Natural killer cell (primary cell): ENCODE measurements at regions not wholly inside any gene's neighbourhood (a gene's known extent, or its start where the extent isn't known, plus 50 kb on each side); places are given as distances from the start of the nearest gene placed in this dataset.

Experiments used
- ATAC-seq, 3 donors: fragments of 150-1000 bp in 2 of 3; fragments of 200-7000 bp in 1 of 3; cut with Tn5 transposase; 1 replicate in 1 of 3; 2 replicates in 2 of 3; pipeline ENCODE4 v1.10.0; 2021; ENCODE audit warnings: mild to moderate bottlenecking in 2 of 3, moderate library complexity in 2 of 3
- DNase-seq, 2 donors: peaks; one replicate each; pipeline versions ENCODE4 v3.0.0 to v3.0.0-alpha.2; 2013 to 2021; ENCODE audit warnings: mixed read lengths in 1 of 2
- H3K27ac ChIP-seq: one replicate; pipeline ENCODE4 v1.5.1; 2013; ENCODE audit warnings: mild to moderate bottlenecking, low read length
- H3K27me3 ChIP-seq: one replicate; pipeline ENCODE4 v1.6.1; 2013; ENCODE audit warnings: low read length; ENCODE audit not compliant: control insufficient read depth, insufficient read depth
- H3K36me3 ChIP-seq: one replicate; pipeline ENCODE4 v1.6.1; 2013; ENCODE audit warnings: low read length; ENCODE audit not compliant: control insufficient read depth, insufficient read depth
- H3K4me1 ChIP-seq: one replicate; pipeline ENCODE4 v1.6.1; 2013; ENCODE audit warnings: low read length; ENCODE audit not compliant: control insufficient read depth, insufficient read depth
- H3K4me3 ChIP-seq: one replicate; pipeline ENCODE4 v1.5.1; 2013; ENCODE audit warnings: low read length
- H3K9me3 ChIP-seq: one replicate; pipeline ENCODE4 v1.6.1; 2013; ENCODE audit warnings: low read length; ENCODE audit not compliant: control insufficient read depth, insufficient read depth
- H3K27ac Mint-ChIP-seq, 2 donors: one replicate each; pipeline ENCODE4 v1.8.0; 2022; ENCODE audit warnings: mild to moderate bottlenecking in 2 of 2, mixed read lengths in 2 of 2, moderate library complexity in 1 of 2
- H3K27me3 Mint-ChIP-seq, 2 donors: one replicate each; pipeline ENCODE4 v1.8.0; 2022; ENCODE audit warnings: low read depth in 2 of 2, mixed read lengths in 2 of 2
- H3K36me3 Mint-ChIP-seq: one replicate; pipeline ENCODE4 v1.8.0; 2022; ENCODE audit warnings: mixed read lengths
- H3K4me1 Mint-ChIP-seq, 2 donors: one replicate each; pipeline ENCODE4 v1.8.0; 2022; ENCODE audit warnings: mixed read lengths in 2 of 2
- H3K4me3 Mint-ChIP-seq: one replicate; pipeline ENCODE4 v1.8.0; 2022; ENCODE audit warnings: mild to moderate bottlenecking, moderate library complexity, mixed read lengths
- H3K9me3 Mint-ChIP-seq, 2 donors: one replicate each; pipeline ENCODE4 v1.8.0; 2022; ENCODE audit warnings: mixed read lengths in 2 of 2
- CTCF ChIP-seq: fragments of 200-600 bp; IDR thresholded peaks from one replicate; pipeline ENCODE4 v1.8.0; 2022; ENCODE audit warnings: antibody characterized with exemption
- WGBS: methylation state at CpG from one replicate; pipeline ENCODE4 v1.1.7; 2013; ENCODE audit warnings: missing lambda C conversion rate; ENCODE audit not compliant: insufficient coverage; 5-methylcytosine and 5-hydroxymethylcytosine counted together
- intact Hi-C: fragments of 100-400 bp; cut with micrococcal nuclease; formaldehyde crosslinking; loops from one replicate; pipeline ENCODE4 v1.14.2; 2022

- intact Hi-C loops, result no loop called here
- no peak overlapping the region for H3K27ac Mint-ChIP-seq
Measured at GRCh38 chr9:2493109-2493508, 128.5 kb upstream of the VLDLR start.

GRCh38 chr9:2493529-2493928 lies 128.1 kb upstream of the VLDLR start:
- H3K27ac ChIP-seq, result no peak overlapping the region
- no peak for ATAC-seq
- intact Hi-C loops, result no loop called here
- TF ChIP-seq CTCF, result no peak
- no CpG with 5 or more reads among the region's 3 CpGs for WGBS
- H3K4me1 ChIP-seq, result no peaks in the 10 kb centered on the region
- Mint-ChIP-seq H3K4me1 (no peaks in the 10 kb centered on the region), H3K27me3 (no peaks in the 10 kb centered on the region), H3K9me3 (no peaks in the 10 kb centered on the region), H3K27ac (no peak overlapping the region), H3K36me3 (no peaks in the 10 kb centered on the region), H3K4me3 (no peak overlapping the region)
- DNase-seq, result no peak
- H3K4me3 ChIP-seq, result no peak overlapping the region
- no peaks in the 10 kb centered on the region for H3K9me3 ChIP-seq
- H3K36me3 ChIP-seq, result no peaks in the 10 kb centered on the region
- H3K27me3 ChIP-seq, result no peaks in the 10 kb centered on the region

More at GRCh38 chr9:2493109-2493508, 128.5 kb upstream of the VLDLR start:
- Histone ChIP-seq H3K36me3 (no peaks in the 10 kb centered on the region), H3K27me3 (no peaks in the 10 kb centered on the region), H3K4me1 (no peaks in the 10 kb centered on the region), H3K27ac (no peak overlapping the region), H3K9me3 (no peaks in the 10 kb centered on the region), H3K4me3 (no peak overlapping the region)
- DNase-seq (no peak), ATAC-seq (no peak)
- Mint-ChIP-seq H3K27me3 (no peaks in the 10 kb centered on the region), H3K4me3 (no peak overlapping the region), H3K36me3 (no peaks in the 10 kb centered on the region), H3K4me1 (no peaks in the 10 kb centered on the region), H3K9me3 (no peaks in the 10 kb centered on the region)
- no peak for TF ChIP-seq CTCF
- 86% methylated on average over 2 of the region's 2 CpGs for WGBS

GRCh38 chr9:2494562-2494961 lies 127.0 kb upstream of the VLDLR start:
- Mint-ChIP-seq H3K27ac (no peak overlapping the region), H3K27me3 (no peaks in the 10 kb centered on the region), H3K9me3 (no peaks in the 10 kb centered on the region), H3K4me1 (no peaks in the 10 kb centered on the region), H3K36me3 (no peaks in the 10 kb centered on the region), H3K4me3 (no peak overlapping the region)
- TF ChIP-seq CTCF, result no peak
- no peak for DNase-seq
- Histone ChIP-seq H3K9me3 (no peaks in the 10 kb centered on the region), H3K4me3 (no peak overlapping the region), H3K4me1 (no peaks in the 10 kb centered on the region), H3K36me3 (no peaks in the 10 kb centered on the region), H3K27me3 (no peaks in the 10 kb centered on the region), H3K27ac (no peak overlapping the region)
- WGBS, result 100% methylated on average over 2 of the region's 2 CpGs
- ATAC-seq, result no peak
- intact Hi-C loops, result no loop called here

GRCh38 chr9:2495221-2496005 lies 126.2 kb upstream of the VLDLR start:
- Histone ChIP-seq H3K27ac (no peak overlapping the region), H3K4me3 (no peak overlapping the region), H3K27me3 (no peaks in the 10 kb centered on the region), H3K4me1 (no peaks in the 10 kb centered on the region), H3K36me3 (no peaks in the 10 kb centered on the region), H3K9me3 (no peaks in the 10 kb centered on the region)
- ATAC-seq (no peak), DNase-seq (no peak)
- Mint-ChIP-seq H3K4me3 (no peak overlapping the region), H3K4me1 (no peaks in the 10 kb centered on the region), H3K9me3 (no peaks in the 10 kb centered on the region), H3K36me3 (no peaks in the 10 kb centered on the region), H3K27me3 (peaks cover 0 to 3% of the 10 kb centered on the region in 2 donors), H3K27ac (no peak overlapping the region)
- no peak for TF ChIP-seq CTCF
- intact Hi-C loops, result no loop called here
- 49% methylated on average over 2 of the region's 3 CpGs for WGBS
